Astrocyte of the cerebellum (primary cell): ENCODE measurements at regions not wholly inside any gene's neighbourhood (a gene's known extent, or its start where the extent isn't known, plus 50 kb on each side); places are given as distances from the start of the nearest gene placed in this dataset.

Source experiments
- DNase-seq: peaks from one replicate; pipeline ENCODE4 v3.0.0-alpha.2; 2011; ENCODE audit warnings: low read depth
- H3K4me3 ChIP-seq: 2 replicates; pipeline ENCODE4 v1.5.1; 2011; ENCODE audit warnings: mild to moderate bottlenecking, low read depth, low read length, moderate library complexity
- in situ Hi-C: cut with HindIII; loops from 2 replicates; pipeline ENCODE4 v1.10.0; 2017; ENCODE audit warnings: low sequenced_read_pairs
- TF ChIP-seq, protein P1 (sequence below): IDR thresholded peaks from 2 replicates; pipeline ENCODE4 v1.5.1; 2012; ENCODE audit warnings: low read length, low read depth, moderate library complexity, mild to moderate bottlenecking; ENCODE audit errors: missing control alignments

DNA sequence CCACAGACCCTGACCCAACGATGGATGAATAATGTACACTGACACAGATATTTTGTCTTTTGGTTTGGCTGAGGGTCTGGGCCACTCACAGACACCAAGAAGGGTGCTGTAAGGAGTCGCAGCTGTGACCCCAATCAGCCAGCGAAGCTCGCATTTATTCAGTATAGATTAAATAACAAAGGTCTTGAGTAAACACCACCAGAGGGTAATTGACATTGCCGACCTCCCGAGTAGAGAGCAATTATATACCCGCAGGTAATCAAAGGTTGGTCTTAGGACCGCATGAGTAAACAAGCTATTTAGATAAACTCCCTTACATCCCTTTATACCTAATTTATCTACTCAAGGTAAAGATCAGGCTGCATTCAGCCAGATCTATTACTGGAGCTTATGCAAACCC lies 297.1 kb downstream of the ADAM29 start:
- TF ChIP-seq, protein P1, sequence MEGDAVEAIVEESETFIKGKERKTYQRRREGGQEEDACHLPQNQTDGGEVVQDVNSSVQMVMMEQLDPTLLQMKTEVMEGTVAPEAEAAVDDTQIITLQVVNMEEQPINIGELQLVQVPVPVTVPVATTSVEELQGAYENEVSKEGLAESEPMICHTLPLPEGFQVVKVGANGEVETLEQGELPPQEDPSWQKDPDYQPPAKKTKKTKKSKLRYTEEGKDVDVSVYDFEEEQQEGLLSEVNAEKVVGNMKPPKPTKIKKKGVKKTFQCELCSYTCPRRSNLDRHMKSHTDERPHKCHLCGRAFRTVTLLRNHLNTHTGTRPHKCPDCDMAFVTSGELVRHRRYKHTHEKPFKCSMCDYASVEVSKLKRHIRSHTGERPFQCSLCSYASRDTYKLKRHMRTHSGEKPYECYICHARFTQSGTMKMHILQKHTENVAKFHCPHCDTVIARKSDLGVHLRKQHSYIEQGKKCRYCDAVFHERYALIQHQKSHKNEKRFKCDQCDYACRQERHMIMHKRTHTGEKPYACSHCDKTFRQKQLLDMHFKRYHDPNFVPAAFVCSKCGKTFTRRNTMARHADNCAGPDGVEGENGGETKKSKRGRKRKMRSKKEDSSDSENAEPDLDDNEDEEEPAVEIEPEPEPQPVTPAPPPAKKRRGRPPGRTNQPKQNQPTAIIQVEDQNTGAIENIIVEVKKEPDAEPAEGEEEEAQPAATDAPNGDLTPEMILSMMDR: no peak
- no peak overlapping the region for H3K4me3 ChIP-seq
- in situ Hi-C loops: no loop called here
- no peak for DNase-seq

DNA sequence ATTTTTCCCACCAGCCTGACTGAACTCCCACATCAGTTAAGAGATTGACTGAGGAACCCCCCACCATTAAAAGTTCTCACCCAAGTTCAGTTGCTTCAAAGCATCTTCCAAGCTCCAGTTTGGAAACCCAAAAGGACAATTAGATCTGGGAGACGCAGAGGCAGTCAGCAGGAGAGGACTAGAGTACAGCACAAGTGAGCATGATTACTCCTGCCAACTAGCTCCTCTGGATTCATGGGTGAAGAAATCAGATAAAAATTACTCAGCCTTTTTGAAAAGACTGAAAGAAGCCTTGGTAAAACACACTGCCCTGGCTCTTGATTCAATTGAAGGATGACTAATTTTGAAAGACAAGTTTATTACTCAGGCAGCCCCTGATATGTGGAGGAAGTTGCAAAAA lies 297.5 kb downstream of the ADAM29 start:
- DNase-seq: no peak
- TF ChIP-seq, protein P1: no peak
- no peak overlapping the region for H3K4me3 ChIP-seq
- in situ Hi-C loops: no loop called here

DNA sequence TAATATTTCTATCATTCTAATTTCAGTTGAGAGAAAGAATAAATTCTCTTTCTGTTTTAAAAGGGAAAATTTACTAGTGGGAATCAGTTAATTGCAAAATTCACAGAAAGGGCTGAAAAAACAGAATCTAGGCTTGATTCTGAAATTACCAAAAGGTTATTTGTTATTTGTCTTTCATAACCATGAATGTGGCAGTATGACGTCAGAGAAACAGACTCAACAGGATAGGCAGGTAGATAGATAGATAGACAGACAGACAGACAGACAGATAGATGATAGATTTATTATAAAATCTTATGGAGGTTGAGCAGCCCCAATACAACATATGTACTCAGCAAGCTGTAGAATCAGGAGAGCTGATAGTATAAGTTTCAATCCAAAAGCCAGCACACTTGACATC lies 311.0 kb downstream of the ADAM29 start:
- TF ChIP-seq, protein P1: no peak
- in situ Hi-C loops: no loop called here
- DNase-seq: no peak
- no peak overlapping the region for H3K4me3 ChIP-seq

DNA sequence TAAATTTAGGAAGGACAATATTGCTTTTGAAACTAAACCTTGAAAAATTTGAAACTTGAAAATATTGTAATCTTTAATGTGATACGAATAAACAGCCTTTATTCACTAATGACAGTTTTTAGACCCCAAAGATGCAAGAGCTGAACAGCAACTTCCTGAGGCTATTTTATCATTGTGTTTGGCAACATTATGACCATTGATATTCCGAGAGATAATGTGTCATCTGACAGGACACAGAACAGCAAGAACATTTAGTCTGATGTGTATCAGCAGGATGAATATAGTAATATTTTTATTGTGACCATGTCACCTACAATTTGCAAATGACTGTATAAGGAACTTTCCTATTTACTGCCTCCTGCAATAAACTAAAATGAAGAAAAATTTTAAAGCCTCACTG lies 316.0 kb downstream of the ADAM29 start:
- no peak for DNase-seq
- TF ChIP-seq, protein P1: no peak
- no peak overlapping the region for H3K4me3 ChIP-seq
- in situ Hi-C loops: no loop called here

DNA sequence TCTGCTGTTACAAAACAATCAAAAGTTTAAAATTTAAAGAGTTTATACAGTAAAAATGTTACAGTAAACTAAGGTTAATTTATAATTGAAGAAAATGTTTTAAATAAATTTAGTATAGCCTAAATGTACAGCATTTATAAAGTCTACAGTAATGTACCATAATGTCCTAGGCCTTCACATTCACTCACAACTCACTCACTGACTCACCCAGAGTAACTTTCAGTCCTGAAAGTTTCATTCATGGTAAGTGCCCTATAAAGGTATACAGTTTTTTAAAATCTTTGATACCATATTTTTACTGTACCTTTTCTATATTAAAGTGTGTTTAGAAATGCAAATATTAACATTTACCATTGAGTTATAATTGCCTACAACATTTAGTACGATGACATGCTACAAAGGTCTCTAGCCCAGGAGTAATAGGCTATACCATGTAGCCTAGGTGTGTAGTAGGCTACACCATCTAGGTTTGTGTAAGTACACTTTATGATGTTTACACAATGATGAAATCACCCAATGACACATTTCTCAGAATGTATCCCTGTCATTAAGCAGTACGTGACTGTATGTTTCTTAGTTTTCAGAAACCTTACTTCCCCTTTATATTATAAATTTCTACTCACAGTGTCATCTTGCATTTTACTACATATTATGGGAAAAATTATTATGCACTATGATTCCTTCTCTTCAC lies 320.8 kb downstream of the ADAM29 start:
- no peak for DNase-seq
- TF ChIP-seq, protein P1: no peak
- no peak overlapping the region for H3K4me3 ChIP-seq
- in situ Hi-C loops: no loop called here

DNA sequence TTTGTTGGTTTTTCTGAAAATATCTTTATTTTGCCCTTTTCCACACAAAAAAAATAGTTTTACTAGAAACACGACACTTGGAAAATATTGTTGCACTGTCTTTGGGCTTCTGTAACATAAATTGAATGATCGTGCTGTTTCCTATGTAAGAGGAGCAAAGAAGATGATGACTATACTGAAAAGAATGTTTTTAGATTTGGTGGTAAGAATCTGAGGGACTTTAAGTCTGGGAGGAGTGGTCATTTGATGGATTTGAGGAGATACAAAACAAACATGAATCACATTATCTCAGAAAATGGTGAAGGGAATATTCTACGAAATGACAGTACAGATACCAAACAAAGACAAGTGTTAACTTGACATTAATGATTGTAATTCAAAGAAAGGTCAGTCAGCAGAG lies 328.8 kb downstream of the ADAM29 start:
- TF ChIP-seq, protein P1: no peak
- no peak overlapping the region for H3K4me3 ChIP-seq
- in situ Hi-C loops: no loop called here
- no peak for DNase-seq
